CD4-positive, alpha-beta T cell treated with Interleukin-1 beta for 1 hour (primary cell): ENCODE measurements at regions not wholly inside any gene's neighbourhood (a gene's known extent, or its start where the extent isn't known, plus 50 kb on each side); places are given as distances from the start of the nearest gene placed in this dataset.

ENCODE experiments used
- DNase-seq, 2 donors: peaks; one replicate each; pipeline ENCODE4 v3.0.0-alpha.2; 2020 to 2022

GRCh38 chr18:38460657-38461056 lies 895.1 kb upstream of the CELF4 start:
- DNase-seq, result no peak

DNA sequence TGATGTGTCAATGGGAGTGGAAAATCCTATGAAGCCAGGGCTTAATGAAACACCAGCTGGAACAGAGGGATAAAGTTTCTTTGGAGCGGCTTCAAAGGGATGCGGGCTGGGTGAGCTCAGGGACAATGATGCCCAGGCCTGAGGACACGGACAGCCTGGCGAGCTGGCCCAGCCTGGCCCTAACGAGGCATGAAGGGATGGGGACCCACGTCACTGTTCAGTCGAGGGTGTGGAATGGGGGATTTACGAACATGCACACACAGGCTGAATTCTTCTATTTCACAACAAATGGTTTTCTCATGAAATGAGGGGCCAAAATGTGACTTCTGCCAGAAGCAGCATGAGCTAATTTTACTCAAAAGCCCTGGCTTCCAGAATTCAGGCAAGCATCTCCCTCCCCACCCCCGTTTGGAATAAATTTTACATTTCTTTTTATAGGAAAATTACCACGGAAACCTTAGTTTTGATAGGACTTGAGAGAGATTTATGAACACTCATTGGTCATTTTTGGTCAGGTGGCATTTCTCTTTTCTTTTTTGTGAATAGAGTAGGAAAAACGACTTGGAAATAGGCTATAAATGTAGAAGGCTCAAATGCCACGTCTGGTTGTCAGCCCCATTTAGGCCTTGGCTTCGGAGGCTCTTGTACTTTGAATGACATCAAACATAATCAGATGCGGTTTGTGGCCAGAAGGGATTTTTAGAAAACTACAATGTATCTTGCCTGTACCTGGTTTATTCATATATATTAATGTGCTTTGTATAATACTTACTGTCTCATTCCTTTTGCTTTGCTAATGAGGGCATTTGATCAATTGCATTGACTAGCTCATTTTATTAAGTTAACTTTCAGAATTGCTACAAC lies 893.8 kb upstream of the CELF4 start:
- DNase-seq, result no peak

DNA sequence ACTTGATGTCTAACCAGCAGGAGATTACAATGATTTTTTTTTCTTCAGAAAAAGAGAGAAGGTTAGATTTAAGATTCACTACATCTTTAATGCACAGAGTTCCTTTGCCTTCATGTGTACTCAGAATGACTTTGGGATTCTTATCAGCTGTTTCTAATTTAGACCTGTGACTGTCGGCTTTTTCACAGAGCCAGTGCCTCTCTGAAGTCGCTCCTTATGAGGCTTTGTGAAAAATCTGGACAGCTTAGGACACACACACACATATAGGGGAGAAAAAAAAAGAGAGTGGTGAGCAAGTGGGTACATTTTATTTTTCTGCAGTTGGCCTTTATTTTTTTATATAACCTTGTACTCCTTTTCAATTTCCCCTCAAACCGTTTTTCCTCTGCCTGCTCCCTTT lies 893.1 kb upstream of the CELF4 start:
- DNase-seq, result no peak

GRCh38 chr18:38456253-38456652 lies 890.7 kb upstream of the CELF4 start:
- DNase-seq, result no peak

GRCh38 chr18:38454764-38455469 lies 889.3 kb upstream of the CELF4 start:
- no peak for DNase-seq

- DNase-seq, result no peak
Measured at GRCh38 chr18:38453880-38454279, 888.3 kb upstream of the CELF4 start.

DNA sequence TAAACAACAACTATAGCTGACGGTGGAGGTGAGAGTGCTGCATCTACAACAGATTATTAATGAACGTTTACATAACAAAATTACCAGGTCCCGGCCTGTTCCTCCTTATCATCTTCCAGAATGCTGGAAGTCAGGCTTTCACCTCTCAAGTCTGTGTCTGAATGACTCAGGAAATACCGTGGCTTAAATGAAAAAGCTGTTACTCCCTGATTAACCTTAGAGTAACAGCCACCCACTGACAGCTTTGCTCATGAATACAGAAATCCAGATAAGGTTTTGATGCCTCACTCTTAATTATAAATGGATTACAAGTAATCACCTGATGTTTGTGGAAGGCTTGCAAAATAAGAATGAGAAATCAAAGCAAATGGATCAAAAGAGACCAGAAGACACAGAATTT lies 885.3 kb upstream of the CELF4 start:
- DNase-seq, result no peak

GRCh38 chr18:38445804-38446145 lies 880.2 kb upstream of the CELF4 start:
- DNase-seq, result no peak

GRCh38 chr18:38444971-38445803 lies 879.6 kb upstream of the CELF4 start:
- DNase-seq, result no peak

- DNase-seq, result no peak
Measured at GRCh38 chr18:38427736-38428135, 862.1 kb upstream of the CELF4 start.

DNA sequence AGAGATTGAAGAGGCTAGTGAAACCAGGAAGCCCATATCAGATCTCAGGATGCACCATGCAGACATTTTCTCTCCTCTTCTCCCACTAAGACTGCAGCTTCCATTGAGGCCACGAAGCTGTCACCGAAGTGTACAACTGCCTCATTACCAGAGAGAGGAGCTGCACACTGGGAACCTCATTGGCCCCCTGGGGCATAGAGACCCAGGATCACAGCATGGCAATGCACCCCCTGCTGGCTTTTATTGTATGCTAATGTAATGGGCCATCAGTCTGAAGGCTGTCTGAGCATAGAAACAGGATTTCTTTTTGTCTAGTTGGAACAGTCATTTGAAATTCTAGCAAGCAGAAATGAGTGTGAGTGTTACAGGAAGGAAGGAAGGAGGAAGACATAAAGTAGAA lies 861.6 kb upstream of the CELF4 start:
- no peak for DNase-seq

DNA sequence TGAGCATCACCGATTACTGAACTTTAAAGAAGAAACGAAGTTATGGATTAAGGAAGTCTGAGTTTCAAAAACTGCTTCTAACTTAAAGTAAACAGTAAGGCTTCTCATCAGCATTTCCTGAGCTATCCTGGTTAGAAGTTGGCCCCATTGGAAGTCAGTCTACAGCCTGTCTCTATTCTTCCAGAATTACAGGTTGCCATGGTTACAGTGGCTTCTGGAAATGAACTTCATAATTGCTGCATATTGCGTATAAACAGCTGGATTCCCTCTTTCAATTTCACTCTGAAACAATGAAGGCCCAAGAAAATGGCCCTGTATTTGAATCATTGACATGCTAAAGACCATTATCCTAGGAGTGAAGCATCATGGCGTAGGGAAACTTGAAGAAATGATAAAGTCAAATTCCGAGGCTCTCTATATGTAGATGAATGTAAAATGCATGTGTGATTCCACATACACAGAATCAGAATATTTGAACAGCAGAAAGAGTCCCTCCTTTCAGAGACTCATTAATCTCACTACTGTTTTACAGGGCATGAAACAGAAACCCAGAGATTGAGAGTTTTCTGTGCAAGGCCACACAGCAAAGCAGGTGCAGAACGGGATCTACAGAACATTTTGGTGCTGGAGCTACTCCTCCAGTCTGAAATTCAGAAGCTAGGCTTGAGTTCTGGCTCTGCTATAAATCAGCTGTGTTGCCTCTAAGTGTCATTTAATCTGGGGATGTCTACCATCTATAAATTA lies 856.4 kb upstream of the CELF4 start:
- DNase-seq, result no peak

DNA sequence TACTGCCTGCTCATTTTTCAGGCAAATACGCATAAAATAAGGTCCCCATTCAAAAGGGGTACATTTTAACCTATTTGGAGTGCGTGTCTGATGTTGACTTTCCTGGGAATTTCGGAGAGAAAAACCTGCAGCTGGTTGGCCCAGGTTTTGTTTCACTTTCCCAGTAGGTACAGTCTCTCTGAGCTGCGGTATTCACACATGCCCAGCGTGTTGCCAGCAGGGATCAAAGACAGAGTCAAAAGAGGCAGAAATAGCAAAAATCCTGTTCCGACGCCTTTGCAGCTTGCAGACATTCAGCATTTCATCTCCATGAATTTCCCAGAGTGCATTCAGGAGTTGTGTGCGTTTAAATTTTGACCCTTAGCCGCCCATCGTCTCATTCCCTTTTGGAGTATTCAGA lies 855.4 kb upstream of the CELF4 start:
- DNase-seq, result no peak

- no peak for DNase-seq
Measured at GRCh38 chr18:38420611-38421010, 855.0 kb upstream of the CELF4 start.

DNA sequence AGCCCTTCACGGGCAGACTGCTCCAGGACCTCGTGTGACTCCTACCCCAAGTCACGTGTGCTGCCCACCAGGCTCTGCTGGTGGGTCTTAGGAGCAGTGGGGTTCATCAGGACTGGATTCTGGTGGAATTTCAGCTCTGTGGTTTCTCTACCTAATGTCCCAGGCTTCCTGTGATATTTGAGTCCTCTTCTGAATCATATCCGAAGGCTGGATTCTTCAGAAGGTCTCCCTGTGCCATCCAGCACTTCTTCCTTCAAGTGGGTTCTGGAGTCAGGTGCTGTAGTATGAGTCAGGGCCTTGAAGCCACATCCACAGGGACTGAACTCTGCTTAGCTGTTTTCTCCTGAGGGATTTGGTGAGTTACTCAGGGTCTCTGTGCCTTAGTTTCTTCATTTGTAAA lies 850.2 kb upstream of the CELF4 start:
- DNase-seq, result no peak

DNA sequence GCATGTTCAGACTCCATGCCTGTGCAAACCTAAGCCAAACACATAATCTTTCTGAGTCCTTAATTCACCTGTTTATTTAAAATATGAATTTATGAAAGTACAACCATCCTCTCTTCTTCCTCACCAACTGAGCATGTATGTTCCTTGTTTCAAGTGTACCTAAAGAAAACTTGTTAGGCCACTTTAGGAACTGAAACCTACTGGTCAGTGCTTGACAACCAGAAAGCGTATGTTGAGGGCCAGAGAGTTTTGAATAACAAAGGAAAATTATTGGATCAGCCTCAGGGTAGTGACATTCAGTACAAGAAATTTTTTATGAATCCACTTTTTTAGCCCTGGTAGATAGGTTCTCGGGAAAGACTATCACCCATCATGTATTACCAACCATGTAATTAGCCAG lies 847.6 kb upstream of the CELF4 start:
- no peak for DNase-seq

GRCh38 chr18:38406607-38407006 lies 841.0 kb upstream of the CELF4 start:
- no peak for DNase-seq

DNA sequence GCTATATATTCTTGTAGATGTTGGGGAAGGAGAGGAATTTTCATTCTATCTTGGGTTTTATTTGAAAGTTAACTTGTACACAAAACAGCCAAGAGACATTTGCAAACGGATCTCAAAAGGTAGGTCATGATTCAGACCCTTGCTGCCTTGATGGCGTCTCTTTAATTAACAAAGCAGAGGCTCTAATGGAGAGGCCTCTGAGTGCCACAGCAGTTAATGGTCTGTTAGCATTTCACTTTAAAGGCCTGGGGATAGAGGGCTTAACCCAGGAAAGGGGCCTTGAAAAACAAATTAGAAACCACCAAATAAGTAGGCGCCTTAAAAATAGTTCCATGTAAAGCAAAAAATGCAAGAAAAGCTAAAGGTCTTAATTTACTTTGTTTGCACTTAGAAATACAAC lies 836.9 kb upstream of the CELF4 start:
- DNase-seq, result no peak

GRCh38 chr18:38397094-38397493 lies 831.5 kb upstream of the CELF4 start:
- no peak for DNase-seq

- DNase-seq, result no peak
Measured at GRCh38 chr18:38386146-38386545, 820.5 kb upstream of the CELF4 start.

- DNase-seq, result no peak
Measured at GRCh38 chr18:38369772-38370690, 804.4 kb upstream of the CELF4 start.

DNA sequence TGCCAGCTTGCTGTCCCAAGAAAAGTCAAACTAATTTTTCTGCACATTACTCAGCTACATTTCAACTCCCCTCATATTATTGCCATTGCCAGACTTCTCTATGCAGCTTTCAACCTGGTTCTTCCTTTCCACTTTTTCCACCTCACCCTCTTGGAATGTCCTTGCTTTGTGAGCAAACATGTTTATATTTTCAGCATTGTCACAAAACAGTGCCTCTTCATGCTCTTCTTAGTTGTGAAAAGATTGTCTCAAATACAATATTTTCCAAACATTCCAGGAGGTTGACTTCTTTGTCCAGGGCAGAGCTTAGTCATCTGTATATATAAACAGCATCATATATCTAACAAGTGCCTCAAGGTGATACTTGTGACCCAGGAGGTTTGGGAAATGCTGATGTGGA lies 803.3 kb upstream of the CELF4 start:
- DNase-seq, result no peak
